ENCODE measurements at regions not wholly inside any gene's neighbourhood (a gene's known extent, or its start where the extent isn't known, plus 50 kb on each side); places are given as distances from the start of the nearest gene placed in this dataset.

GRCh38 chr2:67466734-67467133, 69.6 kb downstream of the ETAA1 start:
- TF ChIP-seq EZH2 (IDR thresholded peaks at IDR 0.05; ENCODE audit: borderline replicate concordance, low read depth, low read length, poor library complexity, severe bottlenecking) (no peak), CTCF (conservative IDR thresholded peaks at IDR 0.05; ENCODE audit: low read depth, low read length) (no peak)
